Activated T-helper 1 cell treated with anti-CD3 and anti-CD28 coated beads, Interleukin-12 subunit alpha, Interleukin-12 subunit beta, Interleukin-2, Interleukin-4 antibody, amounts not matched to agents 30 ng/mL and 10 ng/mL and 1 ng/mL, durations not matched to agents 14 hours and 24 hours and 36 hours (primary cell): ENCODE measurements at regions not wholly inside any gene's neighbourhood (a gene's known extent, or its start where the extent isn't known, plus 50 kb on each side); places are given as distances from the start of the nearest gene placed in this dataset.

Experiments used
- DNase-seq: peaks from one replicate; pipeline ENCODE4 v3.0.0; 2021; ENCODE audit warnings: low spot score
- H3K27ac Mint-ChIP-seq: one replicate; pipeline ENCODE4 v1.8.0; 2021; ENCODE audit warnings: mild to moderate bottlenecking, mixed read lengths
- H3K27me3 Mint-ChIP-seq: one replicate; pipeline ENCODE4 v1.8.0; 2022; ENCODE audit warnings: mild to moderate bottlenecking, moderate library complexity, mixed read lengths; ENCODE audit not compliant: insufficient read depth
- H3K36me3 Mint-ChIP-seq: one replicate; pipeline ENCODE4 v1.8.0; 2021; ENCODE audit warnings: low read depth, mixed read lengths
- H3K4me1 Mint-ChIP-seq: one replicate; pipeline ENCODE4 v1.8.0; 2021; ENCODE audit warnings: low read depth, mixed read lengths
- H3K4me3 Mint-ChIP-seq: one replicate; pipeline ENCODE4 v1.8.0; 2021; ENCODE audit warnings: mild to moderate bottlenecking, moderate library complexity, mixed read lengths
- H3K9me3 Mint-ChIP-seq: one replicate; pipeline ENCODE4 v1.8.0; 2021; ENCODE audit warnings: mixed read lengths
- intact Hi-C: fragments of 100-400 bp; cut with micrococcal nuclease; formaldehyde crosslinking; loops from one replicate; pipeline ENCODE4 v1.15.1; 2024

DNA sequence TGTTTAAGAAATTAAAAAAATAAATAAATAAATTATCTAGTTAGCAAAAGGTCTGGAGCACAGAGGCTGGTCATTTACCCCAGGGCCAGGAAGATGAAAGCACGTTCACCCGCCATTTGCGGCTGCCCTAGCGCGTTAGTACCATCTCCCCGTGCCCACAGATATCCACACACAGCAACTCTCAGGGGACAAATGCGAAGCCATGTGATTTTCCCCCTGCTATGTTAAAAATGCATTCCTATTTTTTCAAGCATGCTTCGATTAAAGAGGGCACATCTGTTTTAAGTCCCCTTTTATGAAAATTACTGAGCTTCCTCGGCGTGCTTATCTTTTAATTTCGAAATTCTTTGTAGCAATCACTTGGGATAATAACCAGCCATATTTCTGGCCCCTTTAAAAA is 56.9 kb upstream of the PIWIL1 start:
- no peak for DNase-seq
- H3K27me3 Mint-ChIP-seq: peaks cover 2% of the 10 kb centered on the region
- H3K4me1 Mint-ChIP-seq: no peaks in the 10 kb centered on the region
- H3K9me3 Mint-ChIP-seq: peaks cover 22% of the 10 kb centered on the region
- intact Hi-C loops: loop anchor here (5.0 kb wide), 1 partner anchor 467 kb away; no protein-coding TSS in a partner anchor
- no peak overlapping the region for H3K4me3 Mint-ChIP-seq
- H3K27ac Mint-ChIP-seq: no peak overlapping the region
- no peaks in the 10 kb centered on the region for H3K36me3 Mint-ChIP-seq

DNA sequence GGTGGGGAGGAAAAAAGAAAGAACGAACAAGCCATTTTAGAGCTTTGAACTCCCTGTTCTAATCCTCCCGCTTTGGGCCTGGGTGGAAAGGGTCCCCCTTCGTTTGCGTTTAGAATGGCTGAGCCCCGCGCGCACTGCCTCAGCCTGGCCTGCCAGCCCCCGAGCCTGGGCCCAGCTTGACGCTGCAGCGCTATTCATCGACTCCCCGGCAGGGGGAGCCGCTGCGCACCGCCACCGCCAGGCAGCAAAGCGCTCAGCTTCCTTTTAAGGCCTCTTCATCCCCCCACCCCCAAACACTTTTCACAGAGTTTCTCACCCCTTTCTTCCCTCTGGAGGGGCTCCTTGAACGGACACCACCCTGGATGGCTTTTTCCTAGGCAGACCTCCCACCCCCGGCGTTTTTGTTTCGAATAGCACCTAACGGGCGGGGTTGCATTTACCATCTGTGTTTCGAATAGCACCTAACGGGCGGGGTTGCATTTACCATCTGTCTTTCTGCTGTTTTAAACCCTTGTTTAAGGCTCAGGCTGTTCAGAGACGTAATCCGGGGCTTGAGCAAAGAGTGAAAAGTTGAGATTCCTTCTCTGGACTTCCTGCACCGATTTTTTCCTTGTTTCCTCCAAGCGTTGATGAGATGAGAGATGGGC is 56.4 kb upstream of the PIWIL1 start:
- H3K36me3 Mint-ChIP-seq: no peaks in the 10 kb centered on the region
- no peak overlapping the region for H3K4me3 Mint-ChIP-seq
- H3K9me3 Mint-ChIP-seq: peaks cover 22% of the 10 kb centered on the region
- H3K4me1 Mint-ChIP-seq: no peaks in the 10 kb centered on the region
- peak; percentile 9 for DNase-seq
- no peak overlapping the region for H3K27ac Mint-ChIP-seq
- intact Hi-C loops: loop anchor here (5.0 kb wide), 1 partner anchor 466 kb away; no protein-coding TSS in a partner anchor
- peaks cover 2% of the 10 kb centered on the region for H3K27me3 Mint-ChIP-seq

DNA sequence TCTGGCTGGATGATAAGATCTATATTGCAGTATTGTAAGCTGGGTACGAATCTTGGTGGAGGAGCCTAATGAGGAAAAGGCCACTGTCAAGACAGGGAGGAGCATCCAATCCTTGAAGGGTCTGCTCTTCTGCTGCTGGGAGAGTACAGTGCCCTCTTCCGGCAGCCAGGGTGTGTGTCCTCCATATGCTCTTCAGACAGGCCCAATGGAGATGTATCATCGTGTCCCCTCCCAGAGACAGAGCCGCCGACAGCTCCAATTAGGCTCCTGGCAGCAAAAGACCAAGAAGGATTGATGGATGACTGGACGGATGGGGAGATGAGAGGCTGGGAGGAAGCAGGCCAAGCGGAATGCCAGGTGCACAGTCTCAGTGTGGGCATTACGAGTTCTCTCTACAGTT is 51.6 kb upstream of the PIWIL1 start:
- Mint-ChIP-seq H3K27me3 (peaks cover 5% of the 10 kb centered on the region), H3K36me3 (no peaks in the 10 kb centered on the region), H3K27ac (no peak overlapping the region), H3K9me3 (peaks cover 16% of the 10 kb centered on the region), H3K4me1 (no peaks in the 10 kb centered on the region), H3K4me3 (no peak overlapping the region)
- no peak for DNase-seq
- intact Hi-C loops: no loop called here

DNA sequence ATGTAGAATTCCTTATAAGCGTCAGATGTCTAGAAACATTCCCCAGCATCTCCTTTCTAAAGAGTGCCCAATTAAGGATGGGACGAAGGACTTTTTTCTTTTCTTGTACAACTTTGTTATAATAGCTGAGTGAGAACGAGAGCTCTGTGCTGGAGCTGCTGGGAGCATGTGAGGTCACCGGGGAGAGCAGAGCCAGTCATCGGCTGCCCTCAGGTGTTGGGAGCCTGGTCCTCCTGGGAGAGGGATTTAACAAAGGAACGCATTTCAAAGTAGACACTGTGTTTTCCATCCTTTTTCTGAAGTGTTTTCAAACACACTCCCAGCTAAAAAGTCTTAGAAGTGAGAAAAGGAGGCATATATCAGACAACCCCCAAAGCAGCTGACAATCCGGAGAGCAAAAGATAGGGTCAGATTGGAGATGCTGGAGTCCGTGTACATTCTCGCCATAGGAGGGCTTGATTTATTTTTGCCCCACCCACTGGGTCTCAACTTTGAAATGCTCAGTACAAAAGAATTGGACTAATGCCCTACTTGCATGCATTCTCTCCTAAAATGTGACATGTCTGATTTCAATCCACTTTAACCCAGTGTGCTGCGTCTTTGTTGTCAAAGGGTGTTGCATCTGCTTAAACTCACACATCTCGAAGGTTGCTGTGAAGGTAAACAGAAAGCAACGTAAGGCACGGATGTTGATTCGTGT is 50.8 kb upstream of the PIWIL1 start:
- H3K4me3 Mint-ChIP-seq: no peak overlapping the region
- H3K27ac Mint-ChIP-seq: no peak overlapping the region
- intact Hi-C loops: no loop called here
- no peaks in the 10 kb centered on the region for H3K36me3 Mint-ChIP-seq
- H3K27me3 Mint-ChIP-seq: peaks cover 5% of the 10 kb centered on the region
- no peak for DNase-seq
- no peaks in the 10 kb centered on the region for H3K4me1 Mint-ChIP-seq
- peaks cover 20% of the 10 kb centered on the region for H3K9me3 Mint-ChIP-seq
